ENCODE measurements at regions not wholly inside any gene's neighbourhood (a gene's known extent, or its start where the extent isn't known, plus 50 kb on each side); places are given as distances from the start of the nearest gene placed in this dataset.

DNA sequence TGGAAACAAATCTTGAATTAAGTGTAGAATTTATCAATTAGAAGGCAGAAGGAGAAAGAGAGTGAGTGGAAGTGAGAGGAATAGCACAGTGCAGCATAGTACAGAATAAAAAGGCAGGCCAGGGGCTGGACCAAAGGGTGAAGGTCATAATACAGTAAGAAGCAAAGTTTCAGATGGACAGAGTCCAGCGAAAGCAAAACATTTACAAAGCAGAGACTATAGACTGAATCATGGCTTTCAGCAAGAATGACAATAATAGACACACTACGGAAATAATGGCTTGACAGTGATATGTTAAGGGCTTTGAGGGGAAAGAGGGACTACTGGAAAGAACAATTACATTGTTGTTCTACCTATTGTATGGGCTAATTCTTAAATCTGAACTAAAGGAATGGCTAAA is 249.0 kb upstream of the CHD1 start:
- TF ChIP-seq, protein P1, sequence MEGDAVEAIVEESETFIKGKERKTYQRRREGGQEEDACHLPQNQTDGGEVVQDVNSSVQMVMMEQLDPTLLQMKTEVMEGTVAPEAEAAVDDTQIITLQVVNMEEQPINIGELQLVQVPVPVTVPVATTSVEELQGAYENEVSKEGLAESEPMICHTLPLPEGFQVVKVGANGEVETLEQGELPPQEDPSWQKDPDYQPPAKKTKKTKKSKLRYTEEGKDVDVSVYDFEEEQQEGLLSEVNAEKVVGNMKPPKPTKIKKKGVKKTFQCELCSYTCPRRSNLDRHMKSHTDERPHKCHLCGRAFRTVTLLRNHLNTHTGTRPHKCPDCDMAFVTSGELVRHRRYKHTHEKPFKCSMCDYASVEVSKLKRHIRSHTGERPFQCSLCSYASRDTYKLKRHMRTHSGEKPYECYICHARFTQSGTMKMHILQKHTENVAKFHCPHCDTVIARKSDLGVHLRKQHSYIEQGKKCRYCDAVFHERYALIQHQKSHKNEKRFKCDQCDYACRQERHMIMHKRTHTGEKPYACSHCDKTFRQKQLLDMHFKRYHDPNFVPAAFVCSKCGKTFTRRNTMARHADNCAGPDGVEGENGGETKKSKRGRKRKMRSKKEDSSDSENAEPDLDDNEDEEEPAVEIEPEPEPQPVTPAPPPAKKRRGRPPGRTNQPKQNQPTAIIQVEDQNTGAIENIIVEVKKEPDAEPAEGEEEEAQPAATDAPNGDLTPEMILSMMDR (IDR thresholded peaks at IDR 0.05): no peak
- TF ChIP-seq ZFX (IDR thresholded peaks at IDR 0.05; ENCODE audit: borderline replicate concordance): no peak
